ENCODE measurements at regions not wholly inside any gene's neighbourhood (a gene's known extent, or its start where the extent isn't known, plus 50 kb on each side); places are given as distances from the start of the nearest gene placed in this dataset.
A peak's percentile ranks its signal among the peaks of the same experiment; 100 is the strongest.
"Not testable (repeated sequence)": the region's sequence is repeated elsewhere in the genome, so short reads cannot be mapped to it uniquely, and the experiment has no call there.

GRCh38 chr17:77290759-77291558 lies 150.2 kb downstream of the SEC14L1 start:
- not testable (repeated sequence) for DNase-seq

- DNase-seq: no peak
These were observed 151.0 kb downstream of the SEC14L1 start for GRCh38 chr17:77291591-77292386.

DNA sequence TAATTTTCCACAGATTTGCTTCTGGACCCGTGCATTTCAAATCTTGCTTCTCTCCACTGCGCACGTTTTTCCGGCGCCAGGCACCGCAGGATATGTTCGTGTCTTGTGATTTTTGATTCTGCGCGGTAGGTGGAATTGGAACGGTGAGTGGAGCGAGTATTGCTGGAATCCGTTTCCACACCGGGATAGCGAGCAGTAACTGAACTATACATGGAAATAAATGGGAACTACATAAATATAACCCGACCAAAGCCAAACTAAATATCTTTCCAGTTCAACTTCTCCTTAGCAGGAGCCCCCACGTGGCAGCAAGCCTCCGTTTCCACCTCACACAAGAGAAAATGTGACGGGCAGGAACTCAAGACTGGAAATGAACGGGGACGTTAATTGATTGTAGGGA lies 154.0 kb downstream of the SEC14L1 start:
- DNase-seq: no peak

GRCh38 chr17:77295241-77295853 lies 154.6 kb downstream of the SEC14L1 start:
- no peak for DNase-seq

GRCh38 chr17:77296769-77297409 lies 156.1 kb downstream of the SEC14L1 start:
- DNase-seq: no peak

GRCh38 chr17:77297693-77298666 lies 157.2 kb downstream of the SEC14L1 start:
- no peak for DNase-seq

- peak in 1 of 2 experiments; percentile 12 for DNase-seq
These were observed 158.0 kb downstream of the SEC14L1 start for GRCh38 chr17:77298811-77299210.

GRCh38 chr17:77299256-77300015 lies 158.7 kb downstream of the SEC14L1 start:
- DNase-seq: no peak

GRCh38 chr17:77300016-77300686 lies 159.4 kb downstream of the SEC14L1 start:
- no peak for DNase-seq

DNA sequence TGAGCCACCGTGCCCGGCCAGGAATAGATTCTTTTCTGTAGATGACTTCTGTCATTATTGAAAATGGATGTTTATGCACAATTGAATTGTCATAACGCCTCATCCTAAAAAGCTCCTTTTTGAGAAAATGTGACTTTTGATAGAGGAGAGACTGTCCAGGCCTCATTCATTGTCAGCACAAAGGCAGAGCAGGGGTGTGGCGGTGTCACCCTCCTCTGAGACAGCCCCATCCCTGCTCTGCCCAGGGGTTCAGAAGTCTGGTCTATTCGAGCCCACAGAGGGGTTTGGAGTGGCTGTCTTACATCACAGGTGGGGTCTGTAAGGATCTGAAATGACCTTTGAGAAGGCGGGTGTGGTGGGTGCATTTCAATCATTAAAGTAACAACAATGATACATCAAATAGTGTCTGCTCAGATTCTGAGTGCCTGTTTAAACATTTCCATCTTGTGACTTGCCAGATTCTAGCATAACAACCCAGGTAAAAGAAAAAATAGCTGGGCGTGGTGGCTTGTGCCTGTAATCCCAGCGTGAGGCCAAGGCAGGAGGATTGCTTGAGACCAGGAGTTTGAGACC lies 161.0 kb downstream of the SEC14L1 start:
- no peak for DNase-seq

DNA sequence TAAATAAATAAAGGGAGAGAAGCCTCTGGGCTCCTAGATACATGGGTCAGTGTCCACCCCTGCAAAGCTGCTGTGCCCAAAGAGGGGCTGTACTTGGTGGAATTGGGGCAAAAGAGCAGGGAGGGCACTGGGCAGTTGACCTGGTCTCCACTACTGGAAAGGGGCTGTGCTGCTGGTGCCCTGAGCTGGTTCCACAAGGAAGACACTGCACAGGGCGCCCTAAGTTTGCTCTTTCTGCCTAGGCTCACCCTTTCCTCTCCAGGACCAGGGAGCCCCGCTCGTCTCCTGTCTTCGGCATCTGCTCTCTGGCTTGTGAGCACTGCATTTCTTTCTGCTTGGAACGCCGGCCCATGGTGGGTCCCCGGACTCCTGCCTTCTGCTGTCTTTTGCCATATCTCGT lies 161.9 kb downstream of the SEC14L1 start:
- no peak for DNase-seq

DNA sequence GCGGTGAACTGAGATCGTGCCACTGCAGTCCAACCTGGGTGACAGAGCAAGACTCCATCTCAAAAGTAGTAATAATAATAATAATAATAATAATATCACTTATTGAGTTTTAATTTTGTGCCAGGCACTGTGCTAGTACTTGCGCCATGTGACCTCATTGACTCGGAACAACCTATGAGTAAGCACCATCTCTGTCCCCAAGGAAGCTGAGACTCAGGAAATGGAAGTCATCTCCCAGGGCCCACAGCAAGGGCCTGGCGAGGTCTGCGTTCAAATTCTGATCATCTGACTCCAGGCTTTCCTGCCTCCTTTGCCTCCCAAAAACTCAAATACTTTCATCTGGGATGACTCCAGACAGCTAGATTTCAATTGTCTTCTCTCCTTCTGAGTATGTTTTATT lies 162.9 kb downstream of the SEC14L1 start:
- DNase-seq: no peak

- DNase-seq: peak in 1 of 2 experiments; percentile 17
These were observed 163.4 kb downstream of the SEC14L1 start for GRCh38 chr17:77304051-77304745.

GRCh38 chr17:77304746-77305473 lies 164.1 kb downstream of the SEC14L1 start:
- DNase-seq: no peak

DNA sequence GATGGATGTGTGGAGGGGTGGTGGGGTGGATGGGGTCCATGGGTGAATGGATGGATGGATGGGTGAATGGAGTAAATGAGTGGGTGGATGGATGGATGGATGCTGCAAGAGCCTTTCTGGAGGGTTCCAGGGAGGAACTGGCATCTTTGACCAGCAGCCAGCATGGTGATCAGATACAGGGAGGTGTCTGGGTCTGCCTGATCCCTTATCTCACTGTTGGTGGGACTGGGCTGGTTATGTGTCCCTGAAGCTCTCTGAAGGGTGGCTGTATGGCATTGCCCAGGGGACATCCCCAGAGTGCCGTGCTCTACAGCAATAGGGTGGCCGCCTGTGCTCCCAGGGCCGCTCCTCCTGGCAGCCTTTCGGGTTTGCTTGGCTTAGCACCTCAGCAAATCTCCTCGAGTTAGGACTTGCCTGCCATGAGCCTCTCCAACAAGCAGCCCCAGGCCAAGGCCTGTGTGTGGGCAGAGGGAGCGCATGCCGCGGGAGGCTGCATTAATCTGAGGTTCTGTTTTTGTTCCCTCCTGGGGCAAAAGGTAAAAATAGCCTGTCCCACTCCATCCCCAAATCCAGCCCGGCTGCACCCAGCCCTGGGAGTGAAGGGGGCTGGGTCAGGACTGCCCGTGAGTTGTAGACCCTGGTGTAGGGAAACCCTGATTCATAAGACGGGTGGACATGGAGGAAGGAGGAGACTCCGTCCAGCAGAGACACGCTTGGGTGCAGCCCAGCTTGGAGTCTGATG lies 165.4 kb downstream of the SEC14L1 start:
- DNase-seq: no peak

DNA sequence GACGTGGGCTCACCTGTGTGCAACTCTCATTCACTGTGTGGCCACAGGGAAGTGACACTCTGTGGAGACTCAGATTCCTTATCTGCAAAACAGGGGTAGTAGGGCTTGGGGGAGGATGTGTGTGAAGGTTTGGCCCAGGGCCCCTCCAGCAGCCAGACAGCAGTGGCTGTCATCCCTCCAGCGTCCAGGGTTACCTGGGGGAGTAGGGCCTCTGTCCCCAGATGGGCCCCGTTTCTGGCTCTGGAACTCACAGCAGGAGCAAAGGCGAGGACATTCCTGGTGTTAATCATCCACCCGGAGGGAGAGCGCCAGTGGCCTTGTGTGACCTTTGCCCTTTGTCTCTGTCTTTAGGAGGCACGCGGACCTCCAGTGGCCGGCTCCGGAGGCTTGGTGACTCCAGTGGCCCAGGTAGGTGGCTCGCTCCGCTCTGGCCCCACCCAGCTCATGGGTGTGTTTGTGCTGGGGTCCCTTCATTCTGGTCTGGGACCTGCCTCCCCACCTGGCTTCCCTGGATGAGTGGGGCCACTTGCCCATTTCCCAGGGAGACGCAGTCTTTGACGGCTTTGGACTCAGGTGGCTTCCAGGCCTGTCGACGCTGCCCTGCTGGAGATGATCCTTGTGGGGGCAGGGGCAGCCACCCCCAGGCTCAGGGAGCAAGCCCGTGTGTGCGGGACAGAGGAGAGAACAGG lies 166.2 kb downstream of the SEC14L1 start:
- no peak for DNase-seq

DNA sequence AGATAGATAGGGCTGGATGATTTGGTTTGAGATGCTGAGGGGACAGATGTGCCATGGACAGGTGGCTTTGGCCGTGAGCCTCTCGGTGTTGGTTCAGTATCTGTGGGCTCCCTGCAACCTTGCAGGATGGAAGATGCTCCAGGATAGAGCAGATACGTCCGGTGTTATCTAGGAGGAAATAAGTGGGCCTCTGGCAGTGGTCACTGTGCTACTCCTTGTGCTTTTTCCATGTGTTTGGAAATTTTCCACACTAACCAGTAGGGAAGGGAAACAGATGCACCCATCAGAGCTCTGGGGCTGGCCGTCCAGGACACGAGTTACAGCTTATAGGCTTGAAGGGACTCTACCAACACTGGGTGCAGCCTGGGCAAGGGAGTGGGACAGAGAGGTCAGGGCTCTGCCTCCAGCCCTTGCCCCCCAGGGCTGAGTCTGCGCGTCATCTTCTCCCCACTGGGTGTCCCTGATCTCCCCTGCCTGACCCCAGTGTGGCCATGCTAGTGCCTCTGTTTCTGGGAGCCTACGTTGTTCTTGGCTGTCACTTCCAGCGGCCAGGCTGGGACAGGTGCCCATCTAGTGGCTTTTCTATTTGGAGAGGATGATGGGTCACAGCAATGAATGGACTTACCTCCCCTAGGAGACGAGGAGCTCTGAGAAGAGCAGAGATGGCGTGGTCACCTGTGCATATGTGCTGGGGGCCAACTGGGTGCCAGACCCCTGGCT lies 166.9 kb downstream of the SEC14L1 start:
- no peak for DNase-seq

All from SW 1271 (cell line).